WTC11 (cell line): ENCODE measurements at regions not wholly inside any gene's neighbourhood (a gene's known extent, or its start where the extent isn't known, plus 50 kb on each side); places are given as distances from the start of the nearest gene placed in this dataset.

Experiments used
- ATAC-seq: fragments of 200-7000 bp; cut with Tn5 transposase; 2 replicates; pipeline ENCODE4 v1.10.0; 2021; ENCODE audit warnings: mild to moderate bottlenecking, moderate library complexity
- CTCF ChIA-PET: fragments of 300-600 bp; sonication (Branson Sonifier 250); formaldehyde crosslinking; loops from one replicate; lab custom pipeline; 2021; ENCODE audit warnings: antibody characterized with exemption; lab: Charles Lee
- POLR2A ChIA-PET: fragments of 350-600 bp; sonication (Branson Sonifier 250); formaldehyde crosslinking; loops from one replicate; lab custom pipeline; 2021; ENCODE audit warnings: antibody characterized with exemption; lab: Charles Lee
- DNase-seq: peaks from one replicate; pipeline ENCODE4 v3.0.0; 2021; ENCODE audit warnings: low spot score
- H3K27ac Mint-ChIP-seq: 2 replicates; pipeline ENCODE4 v1.8.0; 2021; ENCODE audit warnings: mixed read lengths
- H3K27me3 Mint-ChIP-seq: 2 replicates; pipeline ENCODE4 v1.8.0; 2021; ENCODE audit warnings: low read depth, mild to moderate bottlenecking, moderate library complexity, mixed read lengths
- H3K36me3 Mint-ChIP-seq: 2 replicates; pipeline ENCODE4 v1.8.0; 2021; ENCODE audit warnings: mixed read lengths
- H3K4me1 Mint-ChIP-seq: 2 replicates; pipeline ENCODE4 v1.8.0; 2022; ENCODE audit warnings: mixed read lengths
- H3K4me3 Mint-ChIP-seq: 2 replicates; pipeline ENCODE4 v1.8.0; 2021; ENCODE audit warnings: mild to moderate bottlenecking, moderate library complexity, mixed read lengths
- H3K9me3 Mint-ChIP-seq: 2 replicates; pipeline ENCODE4 v1.8.0; 2021; ENCODE audit warnings: mixed read lengths
- EMX1 ChIP-seq: fragments of 250-450 bp; sonication (Bioruptor Pico); IDR thresholded peaks from 2 replicates; pipeline ENCODE4 v1.8.0; 2021; ENCODE audit warnings: mild to moderate bottlenecking
- GABPB1 ChIP-seq: sonication (generic); formaldehyde crosslinking; IDR thresholded peaks from 2 replicates; pipeline ENCODE4 v1.8.1; 2023; ENCODE audit warnings: mild to moderate bottlenecking, missing genetic modification reagents
- KAT7 ChIP-seq: sonication (generic); formaldehyde crosslinking; IDR thresholded peaks from 2 replicates; pipeline ENCODE4 v1.8.1; 2023; ENCODE audit warnings: missing genetic modification reagents, mild to moderate bottlenecking, borderline replicate concordance
- SOX15 ChIP-seq: fragments of 250-450 bp; sonication (Bioruptor Pico); IDR thresholded peaks from 2 replicates; pipeline ENCODE4 v1.9.0; 2021; ENCODE audit warnings: mild to moderate bottlenecking
- ZNF396 ChIP-seq: fragments of 250-450 bp; sonication (Bioruptor Pico); IDR thresholded peaks from 2 replicates; pipeline ENCODE4 v1.8.0; 2021; ENCODE audit warnings: mild to moderate bottlenecking, moderate library complexity, borderline replicate concordance
- TF ChIP-seq, protein P1 (sequence below): sonication (generic); formaldehyde crosslinking; IDR thresholded peaks from 2 replicates; pipeline ENCODE4 v1.8.0; 2022; ENCODE audit warnings: missing genetic modification reagents
- TF ChIP-seq, protein P2 (sequence below): sonication (generic); formaldehyde crosslinking; conservative IDR thresholded peaks from 2 replicates; pipeline ENCODE4 v1.8.1; 2022; ENCODE audit warnings: mild to moderate bottlenecking, missing genetic modification reagents
- TF ChIP-seq, protein P3 (sequence below): sonication (generic); formaldehyde crosslinking; IDR thresholded peaks from 2 replicates; pipeline ENCODE4 v1.8.0; 2023; ENCODE audit warnings: mild to moderate bottlenecking, missing genetic modification reagents
- TF ChIP-seq, protein P4 (sequence below): sonication (generic); formaldehyde crosslinking; IDR thresholded peaks from 2 replicates; pipeline ENCODE4 v1.8.1; 2022; ENCODE audit warnings: missing genetic modification reagents, borderline replicate concordance
- TF ChIP-seq, protein P5 (sequence below): fragments of 250-450 bp; sonication (Bioruptor Pico); IDR thresholded peaks from 2 replicates; pipeline ENCODE4 v1.9.0; 2021; ENCODE audit warnings: mild to moderate bottlenecking

GRCh38 chr5:68994645-68995044 lies 99.2 kb upstream of the SLC30A5 start:
- H3K9me3 Mint-ChIP-seq, result peaks cover 15% of the 10 kb centered on the region
- H3K27me3 Mint-ChIP-seq, result no peaks in the 10 kb centered on the region
- TF ChIP-seq KAT7 (CRISPR knock-in tag), result no peak
- ChIA-PET POLR2A (no interaction called here), CTCF (interaction anchor here (0.6 kb wide), 1 partner anchor 748 kb away, joined by 3 read pairs; no protein-coding TSS in a partner anchor)
- H3K27ac Mint-ChIP-seq, result no peak overlapping the region
- ATAC-seq (no peak), DNase-seq (no peak)
- H3K36me3 Mint-ChIP-seq, result no peaks in the 10 kb centered on the region
- H3K4me1 Mint-ChIP-seq, result peaks cover 8% of the 10 kb centered on the region
- no peak overlapping the region for H3K4me3 Mint-ChIP-seq

DNA sequence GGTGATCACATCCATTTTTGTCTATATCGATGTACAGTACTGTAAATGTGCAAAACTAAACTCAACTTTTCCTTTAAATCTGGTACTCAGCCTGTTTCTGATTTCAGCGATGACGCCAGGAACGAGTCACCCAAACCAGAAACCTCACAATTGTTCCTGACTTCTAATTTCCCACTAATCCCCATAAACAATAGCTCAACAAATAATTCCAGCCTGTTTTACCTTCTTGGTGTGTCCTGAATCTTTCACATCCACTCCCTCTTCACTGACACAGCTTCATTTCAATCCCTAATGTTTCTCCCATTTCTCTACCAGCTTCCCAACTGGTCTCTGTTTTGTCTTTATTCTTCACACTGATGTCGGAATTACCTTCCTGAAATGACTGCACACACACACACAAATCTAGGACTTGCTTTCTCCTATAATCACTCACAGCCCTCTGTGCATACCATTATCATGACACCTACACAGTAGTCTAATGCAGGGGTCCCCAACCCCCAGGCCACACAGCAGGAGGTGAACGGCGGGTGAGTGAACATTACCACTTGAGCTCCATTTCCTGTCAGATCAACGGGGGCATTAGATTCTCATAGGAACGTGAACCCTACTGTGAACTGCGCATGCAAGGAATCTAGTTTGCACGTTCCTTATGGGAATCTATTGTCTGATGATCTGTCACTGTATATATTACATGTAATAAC lies 97.8 kb upstream of the SLC30A5 start:
- no peak overlapping the region for H3K4me3 Mint-ChIP-seq
- H3K27ac Mint-ChIP-seq, result no peak overlapping the region
- CTCF ChIA-PET, result interaction anchor here (1.0 kb wide), 1 partner anchor 11 kb away, joined by 3 read pairs; no protein-coding TSS in a partner anchor

More for the DNA sequence above, 97.8 kb upstream of the SLC30A5 start:
- Mint-ChIP-seq H3K4me1 (peaks cover 8% of the 10 kb centered on the region), H3K36me3 (no peaks in the 10 kb centered on the region), H3K27me3 (no peaks in the 10 kb centered on the region), H3K9me3 (peaks cover 10% of the 10 kb centered on the region)
- DNase-seq (no peak), ATAC-seq (no peak)
- POLR2A ChIA-PET, result no interaction called here
- TF ChIP-seq, protein P1, sequence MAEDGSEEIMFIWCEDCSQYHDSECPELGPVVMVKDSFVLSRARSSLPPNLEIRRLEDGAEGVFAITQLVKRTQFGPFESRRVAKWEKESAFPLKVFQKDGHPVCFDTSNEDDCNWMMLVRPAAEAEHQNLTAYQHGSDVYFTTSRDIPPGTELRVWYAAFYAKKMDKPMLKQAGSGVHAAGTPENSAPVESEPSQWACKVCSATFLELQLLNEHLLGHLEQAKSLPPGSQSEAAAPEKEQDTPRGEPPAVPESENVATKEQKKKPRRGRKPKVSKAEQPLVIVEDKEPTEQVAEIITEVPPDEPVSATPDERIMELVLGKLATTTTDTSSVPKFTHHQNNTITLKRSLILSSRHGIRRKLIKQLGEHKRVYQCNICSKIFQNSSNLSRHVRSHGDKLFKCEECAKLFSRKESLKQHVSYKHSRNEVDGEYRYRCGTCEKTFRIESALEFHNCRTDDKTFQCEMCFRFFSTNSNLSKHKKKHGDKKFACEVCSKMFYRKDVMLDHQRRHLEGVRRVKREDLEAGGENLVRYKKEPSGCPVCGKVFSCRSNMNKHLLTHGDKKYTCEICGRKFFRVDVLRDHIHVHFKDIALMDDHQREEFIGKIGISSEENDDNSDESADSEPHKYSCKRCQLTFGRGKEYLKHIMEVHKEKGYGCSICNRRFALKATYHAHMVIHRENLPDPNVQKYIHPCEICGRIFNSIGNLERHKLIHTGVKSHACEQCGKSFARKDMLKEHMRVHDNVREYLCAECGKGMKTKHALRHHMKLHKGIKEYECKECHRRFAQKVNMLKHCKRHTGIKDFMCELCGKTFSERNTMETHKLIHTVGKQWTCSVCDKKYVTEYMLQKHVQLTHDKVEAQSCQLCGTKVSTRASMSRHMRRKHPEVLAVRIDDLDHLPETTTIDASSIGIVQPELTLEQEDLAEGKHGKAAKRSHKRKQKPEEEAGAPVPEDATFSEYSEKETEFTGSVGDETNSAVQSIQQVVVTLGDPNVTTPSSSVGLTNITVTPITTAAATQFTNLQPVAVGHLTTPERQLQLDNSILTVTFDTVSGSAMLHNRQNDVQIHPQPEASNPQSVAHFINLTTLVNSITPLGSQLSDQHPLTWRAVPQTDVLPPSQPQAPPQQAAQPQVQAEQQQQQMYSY (CRISPR knock-in tag), result no peak
- TF ChIP-seq, protein P2, sequence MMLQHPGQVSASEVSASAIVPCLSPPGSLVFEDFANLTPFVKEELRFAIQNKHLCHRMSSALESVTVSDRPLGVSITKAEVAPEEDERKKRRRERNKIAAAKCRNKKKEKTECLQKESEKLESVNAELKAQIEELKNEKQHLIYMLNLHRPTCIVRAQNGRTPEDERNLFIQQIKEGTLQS (CRISPR knock-in tag), result no peak
- no peak for TF ChIP-seq ZNF396 (CRISPR knock-in tag)
- no peak for TF ChIP-seq EMX1 (CRISPR knock-in tag)
- no peak for TF ChIP-seq GABPB1 (CRISPR knock-in tag)
- TF ChIP-seq, protein P3, sequence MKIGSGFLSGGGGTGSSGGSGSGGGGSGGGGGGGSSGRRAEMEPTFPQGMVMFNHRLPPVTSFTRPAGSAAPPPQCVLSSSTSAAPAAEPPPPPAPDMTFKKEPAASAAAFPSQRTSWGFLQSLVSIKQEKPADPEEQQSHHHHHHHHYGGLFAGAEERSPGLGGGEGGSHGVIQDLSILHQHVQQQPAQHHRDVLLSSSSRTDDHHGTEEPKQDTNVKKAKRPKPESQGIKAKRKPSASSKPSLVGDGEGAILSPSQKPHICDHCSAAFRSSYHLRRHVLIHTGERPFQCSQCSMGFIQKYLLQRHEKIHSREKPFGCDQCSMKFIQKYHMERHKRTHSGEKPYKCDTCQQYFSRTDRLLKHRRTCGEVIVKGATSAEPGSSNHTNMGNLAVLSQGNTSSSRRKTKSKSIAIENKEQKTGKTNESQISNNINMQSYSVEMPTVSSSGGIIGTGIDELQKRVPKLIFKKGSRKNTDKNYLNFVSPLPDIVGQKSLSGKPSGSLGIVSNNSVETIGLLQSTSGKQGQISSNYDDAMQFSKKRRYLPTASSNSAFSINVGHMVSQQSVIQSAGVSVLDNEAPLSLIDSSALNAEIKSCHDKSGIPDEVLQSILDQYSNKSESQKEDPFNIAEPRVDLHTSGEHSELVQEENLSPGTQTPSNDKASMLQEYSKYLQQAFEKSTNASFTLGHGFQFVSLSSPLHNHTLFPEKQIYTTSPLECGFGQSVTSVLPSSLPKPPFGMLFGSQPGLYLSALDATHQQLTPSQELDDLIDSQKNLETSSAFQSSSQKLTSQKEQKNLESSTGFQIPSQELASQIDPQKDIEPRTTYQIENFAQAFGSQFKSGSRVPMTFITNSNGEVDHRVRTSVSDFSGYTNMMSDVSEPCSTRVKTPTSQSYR (CRISPR knock-in tag), result no peak
- TF ChIP-seq, protein P4, sequence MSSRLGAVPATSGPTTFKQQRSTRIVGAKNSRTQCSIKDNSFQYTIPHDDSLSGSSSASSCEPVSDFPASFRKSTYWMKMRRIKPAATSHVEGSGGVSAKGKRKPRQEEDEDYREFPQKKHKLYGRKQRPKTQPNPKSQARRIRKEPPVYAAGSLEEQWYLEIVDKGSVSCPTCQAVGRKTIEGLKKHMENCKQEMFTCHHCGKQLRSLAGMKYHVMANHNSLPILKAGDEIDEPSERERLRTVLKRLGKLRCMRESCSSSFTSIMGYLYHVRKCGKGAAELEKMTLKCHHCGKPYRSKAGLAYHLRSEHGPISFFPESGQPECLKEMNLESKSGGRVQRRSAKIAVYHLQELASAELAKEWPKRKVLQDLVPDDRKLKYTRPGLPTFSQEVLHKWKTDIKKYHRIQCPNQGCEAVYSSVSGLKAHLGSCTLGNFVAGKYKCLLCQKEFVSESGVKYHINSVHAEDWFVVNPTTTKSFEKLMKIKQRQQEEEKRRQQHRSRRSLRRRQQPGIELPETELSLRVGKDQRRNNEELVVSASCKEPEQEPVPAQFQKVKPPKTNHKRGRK (CRISPR knock-in tag), result no peak
- TF ChIP-seq, protein P5, sequence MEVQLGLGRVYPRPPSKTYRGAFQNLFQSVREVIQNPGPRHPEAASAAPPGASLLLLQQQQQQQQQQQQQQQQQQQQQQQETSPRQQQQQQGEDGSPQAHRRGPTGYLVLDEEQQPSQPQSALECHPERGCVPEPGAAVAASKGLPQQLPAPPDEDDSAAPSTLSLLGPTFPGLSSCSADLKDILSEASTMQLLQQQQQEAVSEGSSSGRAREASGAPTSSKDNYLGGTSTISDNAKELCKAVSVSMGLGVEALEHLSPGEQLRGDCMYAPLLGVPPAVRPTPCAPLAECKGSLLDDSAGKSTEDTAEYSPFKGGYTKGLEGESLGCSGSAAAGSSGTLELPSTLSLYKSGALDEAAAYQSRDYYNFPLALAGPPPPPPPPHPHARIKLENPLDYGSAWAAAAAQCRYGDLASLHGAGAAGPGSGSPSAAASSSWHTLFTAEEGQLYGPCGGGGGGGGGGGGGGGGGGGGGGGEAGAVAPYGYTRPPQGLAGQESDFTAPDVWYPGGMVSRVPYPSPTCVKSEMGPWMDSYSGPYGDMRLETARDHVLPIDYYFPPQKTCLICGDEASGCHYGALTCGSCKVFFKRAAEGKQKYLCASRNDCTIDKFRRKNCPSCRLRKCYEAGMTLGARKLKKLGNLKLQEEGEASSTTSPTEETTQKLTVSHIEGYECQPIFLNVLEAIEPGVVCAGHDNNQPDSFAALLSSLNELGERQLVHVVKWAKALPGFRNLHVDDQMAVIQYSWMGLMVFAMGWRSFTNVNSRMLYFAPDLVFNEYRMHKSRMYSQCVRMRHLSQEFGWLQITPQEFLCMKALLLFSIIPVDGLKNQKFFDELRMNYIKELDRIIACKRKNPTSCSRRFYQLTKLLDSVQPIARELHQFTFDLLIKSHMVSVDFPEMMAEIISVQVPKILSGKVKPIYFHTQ (CRISPR knock-in tag), result no peak
- no peak for TF ChIP-seq SOX15
